HG03432 (cell line): ENCODE measurements at regions not wholly inside any gene's neighbourhood (a gene's known extent, or its start where the extent isn't known, plus 50 kb on each side); places are given as distances from the start of the nearest gene placed in this dataset.

Source experiments
- ATAC-seq: cut with Tn5 transposase; IDR thresholded peaks from one replicate; pipeline ENCODE4 v1.9.1; 2021; ENCODE audit warnings: mild to moderate bottlenecking, moderate library complexity; ENCODE audit not compliant: unreplicated experiment

- ATAC-seq = no peak
Observed at GRCh38 chr2:234438305-234438977, 58.4 kb downstream of the ARL4C start.

DNA sequence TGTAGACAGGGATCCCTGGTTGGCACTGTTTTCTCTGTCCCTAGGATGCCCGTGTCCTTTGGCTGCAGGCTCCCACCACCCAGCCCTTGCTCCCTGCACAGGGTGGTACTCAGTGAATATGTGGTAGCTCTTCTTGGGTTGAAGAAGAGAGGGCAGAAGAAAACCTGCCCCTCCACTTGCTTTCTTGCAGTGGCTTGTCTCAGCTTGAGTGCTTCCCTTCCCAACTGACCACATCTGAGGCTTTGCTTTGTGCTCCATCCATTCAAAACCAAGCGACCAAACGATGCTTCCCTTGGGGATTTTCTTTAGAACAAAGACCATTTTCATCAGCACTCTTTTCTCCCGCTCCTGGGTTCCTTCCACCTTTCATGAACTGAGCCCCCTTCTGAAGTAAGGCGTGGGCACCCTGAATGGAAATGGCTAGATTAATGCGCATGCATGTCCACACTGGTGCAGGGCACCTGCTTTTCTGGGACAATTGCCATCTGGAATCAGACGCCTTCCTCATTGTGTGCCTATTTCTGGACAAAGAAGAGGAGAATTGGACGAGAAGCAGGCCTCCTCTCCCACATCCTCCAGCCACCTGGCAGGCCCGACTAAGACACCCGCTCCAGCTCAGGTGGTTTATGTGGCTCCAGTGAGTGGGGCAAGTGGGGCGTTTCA lies 59.1 kb downstream of the ARL4C start:
- ATAC-seq = no peak

DNA sequence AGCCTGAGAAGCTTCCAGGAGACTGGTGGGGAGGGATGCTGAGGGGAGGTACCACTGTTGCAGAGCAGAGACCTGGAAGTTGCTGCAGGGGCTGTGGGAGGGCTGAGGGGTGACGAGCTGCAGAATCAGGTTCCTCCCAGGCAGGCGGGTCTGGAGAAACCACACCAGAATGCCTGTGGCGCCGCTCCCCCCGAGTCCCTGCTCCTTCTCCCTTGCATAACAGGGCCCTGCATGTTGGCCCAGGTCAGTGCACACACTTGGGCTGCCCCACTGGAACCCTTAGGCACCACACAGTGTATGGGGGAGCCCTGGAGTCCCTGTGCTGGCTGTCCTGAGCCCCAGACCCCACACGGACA lies 60.4 kb downstream of the ARL4C start:
- no peak for ATAC-seq

GRCh38 chr2:234435836-234436481 lies 60.9 kb downstream of the ARL4C start:
- ATAC-seq = no peak

DNA sequence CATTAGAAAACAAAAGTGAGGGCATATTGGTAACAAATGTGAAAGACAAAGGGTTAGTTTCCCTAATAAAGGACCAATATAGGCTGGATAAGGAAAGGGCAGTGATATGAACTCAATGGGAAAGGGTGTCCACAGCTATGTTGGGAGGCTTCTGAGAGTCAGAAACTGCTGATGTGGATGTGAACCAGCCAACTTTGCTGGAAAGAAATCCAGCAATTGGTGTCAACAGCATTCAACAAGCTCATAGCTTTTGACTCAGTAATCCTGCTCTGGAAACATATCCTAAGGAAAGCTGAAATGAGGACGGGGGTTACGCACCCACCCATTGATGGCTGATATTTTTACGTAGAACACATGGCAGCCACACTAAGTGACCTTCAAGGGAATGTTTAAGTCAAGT lies 63.7 kb downstream of the ARL4C start:
- no peak for ATAC-seq

- ATAC-seq = no peak
Observed at GRCh38 chr2:234430871-234431270, 66.0 kb downstream of the ARL4C start.

- ATAC-seq = no peak
Observed at GRCh38 chr2:234429265-234429664, 67.6 kb downstream of the ARL4C start.

DNA sequence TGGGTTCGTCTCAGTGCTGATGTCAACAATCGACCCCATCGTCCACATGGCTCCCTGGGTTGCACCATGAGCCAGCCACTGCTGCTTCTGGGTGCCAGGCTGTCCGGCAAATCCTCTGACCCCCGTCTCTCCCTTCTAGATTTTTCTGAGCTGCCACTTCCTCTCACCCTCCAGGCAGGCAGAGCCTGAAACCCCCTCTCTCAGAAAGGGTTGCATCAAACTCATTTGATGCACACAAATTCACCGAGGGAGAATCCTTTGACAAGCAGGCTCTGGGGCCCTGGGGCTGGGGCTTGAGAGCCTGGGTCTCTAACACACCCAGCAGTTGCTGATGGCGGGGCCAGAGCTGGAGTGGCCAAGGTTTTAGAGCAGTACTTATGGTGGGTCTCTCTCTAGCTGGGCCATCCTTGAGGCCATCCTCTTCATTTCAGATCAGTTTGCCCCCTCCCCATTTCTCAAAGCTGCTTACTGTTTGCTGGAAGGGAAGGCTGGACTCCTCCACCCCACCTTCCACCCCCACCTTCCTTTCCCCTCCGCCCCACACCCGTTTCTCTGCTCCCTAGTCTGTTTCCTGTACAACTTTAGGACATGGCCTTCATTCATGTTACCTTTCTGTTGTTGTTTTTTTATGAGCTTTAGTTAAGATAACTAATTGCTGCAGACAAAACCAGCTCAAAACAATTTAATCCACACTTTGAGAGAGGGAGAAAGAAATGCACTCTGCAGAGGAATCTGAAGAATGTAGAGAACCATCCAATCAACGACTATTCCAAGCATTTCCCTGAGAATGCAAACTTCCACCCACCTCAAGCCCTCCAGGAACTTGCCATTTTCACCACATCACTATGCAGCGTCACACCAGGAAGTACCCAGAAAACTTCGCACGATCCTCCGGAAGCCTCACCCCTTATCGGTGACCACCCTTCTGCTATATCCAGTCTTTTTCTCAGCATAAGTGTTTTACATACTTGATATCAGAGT lies 69.5 kb downstream of the ARL4C start:
- no peak for ATAC-seq

GRCh38 chr2:234426616-234427015 lies 70.3 kb downstream of the ARL4C start:
- no peak for ATAC-seq

DNA sequence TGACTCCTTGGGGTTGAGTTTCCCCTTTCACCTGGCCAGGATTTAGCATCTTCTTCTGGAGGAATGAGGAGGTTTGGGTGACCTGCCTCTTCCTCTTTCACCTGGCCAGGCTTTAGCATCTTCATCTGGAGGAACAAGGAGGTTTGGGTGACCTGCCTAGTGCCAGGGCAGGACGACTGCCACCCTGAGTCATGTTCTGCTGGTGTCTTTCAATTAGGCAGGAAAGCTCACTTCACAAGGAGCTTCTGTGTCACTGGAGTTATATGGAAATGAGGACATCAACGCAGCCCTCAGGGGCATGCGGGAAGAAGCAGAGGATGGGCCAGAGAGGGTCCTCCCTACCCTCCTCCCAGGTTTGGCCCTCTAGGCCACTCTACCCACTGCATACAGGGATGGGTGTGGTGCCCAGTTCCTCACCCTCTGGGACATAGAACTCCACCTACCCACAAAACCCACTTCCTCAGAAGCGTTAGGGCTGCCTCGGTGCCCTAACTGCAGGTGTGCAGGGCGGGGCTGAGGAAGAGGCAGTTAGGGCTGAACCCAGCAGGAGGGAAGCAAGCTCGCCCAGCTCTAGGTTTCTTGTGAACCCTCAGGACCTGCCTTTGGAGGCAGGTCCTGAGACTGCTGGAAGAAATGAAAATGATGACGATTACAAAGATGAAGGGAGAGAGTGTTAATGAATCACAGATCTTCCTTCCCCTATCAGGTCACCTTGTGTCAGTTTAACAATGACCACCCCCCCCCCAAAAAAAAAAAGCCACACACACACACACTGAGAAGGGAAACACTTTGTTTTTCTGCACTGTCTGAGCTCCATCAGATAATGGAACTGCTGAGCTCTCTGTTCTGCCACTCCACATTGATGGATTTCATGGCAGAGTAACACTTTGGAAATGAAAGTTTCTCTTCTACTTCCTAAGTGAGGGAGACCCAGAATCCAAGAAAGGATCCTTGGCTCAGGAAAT lies 71.0 kb downstream of the ARL4C start:
- ATAC-seq = peak; percentile 85

DNA sequence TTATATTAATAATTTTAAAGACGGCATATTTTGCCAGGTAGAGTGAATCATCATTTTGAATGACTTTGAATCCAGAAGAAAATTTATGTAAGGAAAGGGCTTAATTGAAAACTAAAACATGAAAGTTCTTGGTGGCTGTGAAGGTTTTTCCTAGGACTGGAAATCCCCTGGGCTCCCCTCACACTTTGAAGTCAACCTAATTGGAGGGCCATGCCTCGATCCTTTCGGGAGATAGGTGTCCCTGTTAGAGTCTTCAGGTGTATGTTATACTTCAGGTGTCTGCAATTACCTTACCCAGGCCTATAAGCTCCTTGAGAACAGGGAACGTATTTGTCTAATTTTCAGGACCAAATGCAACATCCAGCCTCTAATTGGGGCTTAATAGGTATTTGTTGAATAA lies 73.0 kb downstream of the ARL4C start:
- ATAC-seq = no peak

GRCh38 chr2:234422981-234423431 lies 73.9 kb downstream of the ARL4C start:
- ATAC-seq = no peak

GRCh38 chr2:234422273-234422732 lies 74.6 kb downstream of the ARL4C start:
- ATAC-seq = no peak

GRCh38 chr2:234420408-234420807 lies 76.5 kb downstream of the ARL4C start:
- ATAC-seq = no peak

DNA sequence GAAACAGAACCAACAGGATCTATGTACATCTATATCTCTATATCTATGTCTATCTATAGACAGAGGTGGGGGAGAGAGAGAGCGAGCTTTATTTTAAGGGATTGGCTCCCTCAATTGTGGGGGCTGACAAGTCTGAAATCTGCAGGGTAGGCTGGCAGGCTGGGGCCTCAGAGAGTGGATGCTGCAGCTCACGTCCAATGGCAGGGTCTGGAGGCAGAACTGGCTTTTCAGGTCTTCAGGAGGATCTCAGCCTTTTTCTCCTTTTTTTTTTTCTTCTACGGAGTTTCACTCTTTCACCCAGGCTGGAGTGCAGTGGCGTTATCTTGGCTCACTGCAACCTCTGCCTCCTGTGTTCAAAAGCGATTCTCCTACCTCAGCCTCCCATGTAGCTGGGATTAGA lies 77.2 kb downstream of the ARL4C start:
- ATAC-seq = no peak

GRCh38 chr2:234415706-234416105 lies 81.2 kb downstream of the ARL4C start:
- no peak for ATAC-seq

DNA sequence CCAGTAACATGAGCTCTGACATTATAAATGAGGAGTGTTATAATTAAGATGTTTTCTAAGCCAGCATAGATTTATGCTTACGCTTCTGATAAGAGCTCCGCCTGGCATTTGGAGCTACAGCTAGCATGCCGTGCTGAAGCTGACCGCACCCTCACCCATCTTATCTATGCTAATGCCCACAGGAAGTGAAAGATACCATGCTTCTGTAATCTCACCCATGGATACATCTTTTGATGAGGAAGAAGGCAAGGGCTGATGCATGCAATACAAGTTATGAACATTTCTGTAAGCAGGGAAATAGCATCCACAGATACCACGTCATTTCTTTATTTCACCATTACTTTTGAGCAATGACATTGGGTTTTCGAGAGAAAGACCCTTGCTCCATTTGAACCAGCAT lies 82.3 kb downstream of the ARL4C start:
- no peak for ATAC-seq

DNA sequence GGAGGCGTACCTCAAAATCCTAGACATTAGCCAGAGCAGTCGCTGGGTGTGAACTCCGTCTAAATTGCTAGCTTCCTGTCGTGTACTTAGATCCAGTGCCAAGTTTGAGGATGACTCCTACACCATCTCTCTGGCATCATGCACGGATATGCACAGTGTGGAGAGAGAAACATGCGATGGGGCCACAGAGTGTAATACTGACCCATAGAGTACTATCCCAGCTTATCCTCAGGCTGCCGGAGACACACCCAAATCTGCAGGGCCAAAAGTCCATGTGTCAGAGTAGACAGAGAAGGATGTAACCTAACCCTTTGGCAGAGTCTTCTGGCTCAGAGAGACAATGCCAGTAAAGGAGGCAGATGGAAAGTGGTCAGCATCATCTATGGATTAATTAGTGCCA lies 84.2 kb downstream of the ARL4C start:
- ATAC-seq = no peak

- peak; percentile 93 for ATAC-seq
Observed at GRCh38 chr2:234411793-234412192, 85.1 kb downstream of the ARL4C start.

DNA sequence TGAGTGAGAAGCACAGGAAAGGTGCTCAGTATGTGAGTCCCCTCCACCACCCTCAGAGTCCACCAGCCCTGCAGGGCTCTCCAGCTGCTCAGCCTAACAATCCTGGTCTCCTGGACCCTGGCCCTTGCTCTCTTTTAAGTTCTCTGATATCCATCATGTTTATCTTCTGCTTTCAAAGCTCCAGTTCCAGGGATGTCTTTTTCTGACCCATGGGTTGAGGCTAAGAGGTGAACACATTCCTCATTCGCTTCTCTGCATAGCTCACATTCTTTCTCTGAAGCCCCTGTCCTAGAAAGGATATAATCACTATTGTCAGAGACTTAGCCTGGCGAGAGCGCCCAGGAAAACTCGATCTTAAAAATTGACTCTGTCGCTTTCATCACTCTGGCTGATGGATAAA lies 86.4 kb downstream of the ARL4C start:
- no peak for ATAC-seq
